ENCODE measurements at regions not wholly inside any gene's neighbourhood (a gene's known extent, or its start where the extent isn't known, plus 50 kb on each side); places are given as distances from the start of the nearest gene placed in this dataset.

DNA sequence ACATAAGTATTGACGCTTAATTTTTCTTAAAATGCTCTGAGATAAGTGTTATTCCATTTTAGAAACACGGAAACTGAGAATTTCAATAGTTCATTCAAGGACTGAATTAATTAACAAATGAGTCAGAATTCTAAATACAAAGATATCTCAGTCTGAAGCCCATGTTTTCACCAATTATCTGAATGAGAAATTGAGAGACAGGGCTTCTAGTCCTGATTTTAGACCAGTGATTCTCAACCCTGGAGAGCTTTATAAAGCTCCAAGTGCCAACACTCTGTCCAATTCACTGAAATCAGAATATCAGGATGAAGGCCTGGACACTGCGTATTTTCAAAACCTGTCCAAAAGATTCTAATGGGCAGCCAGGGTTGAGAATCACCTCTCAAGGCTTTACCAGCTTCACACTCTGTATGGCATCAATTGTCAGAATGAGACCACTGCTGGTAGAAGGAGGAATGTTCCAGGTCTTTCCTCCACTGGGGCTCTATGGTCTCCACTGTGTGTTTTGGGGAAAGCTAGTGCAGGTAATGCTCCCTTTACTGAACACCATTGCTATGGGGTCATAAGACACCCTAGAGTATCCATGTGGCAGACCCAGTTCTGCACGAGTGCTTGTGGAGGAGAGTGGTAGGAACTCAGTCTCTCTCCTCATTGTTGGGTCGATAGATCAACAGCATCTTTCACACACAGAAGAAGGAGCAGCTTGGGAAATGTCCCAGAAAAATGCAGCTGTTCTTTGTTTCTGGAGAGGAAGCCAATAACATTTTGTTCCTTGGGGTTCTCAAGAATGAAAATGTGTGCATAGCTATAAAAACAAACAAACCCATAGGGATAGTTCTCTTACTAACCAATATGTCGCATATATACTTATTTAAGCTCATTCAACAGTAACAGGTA, 99.7 kb upstream of the OSMR start:
- H3K9me3 Mint-ChIP-seq, result peaks cover 0 to 15% (median 13%) of the 10 kb centered on the region in 6 donors
- H3K4me3 Mint-ChIP-seq, result no peak overlapping the region
- no peak overlapping the region for H3K27ac Mint-ChIP-seq
- no peaks in the 10 kb centered on the region for H3K4me1 Mint-ChIP-seq
- H3K36me3 Mint-ChIP-seq, result peaks cover 0 to 6% (median 0%) of the 10 kb centered on the region in 3 donors
- DNase-seq, result no peak
- H3K27me3 Mint-ChIP-seq (ENCODE audit: low read depth in 3 of 3), result peaks cover 3 to 14% (median 5%) of the 10 kb centered on the region in 3 donors

DNA sequence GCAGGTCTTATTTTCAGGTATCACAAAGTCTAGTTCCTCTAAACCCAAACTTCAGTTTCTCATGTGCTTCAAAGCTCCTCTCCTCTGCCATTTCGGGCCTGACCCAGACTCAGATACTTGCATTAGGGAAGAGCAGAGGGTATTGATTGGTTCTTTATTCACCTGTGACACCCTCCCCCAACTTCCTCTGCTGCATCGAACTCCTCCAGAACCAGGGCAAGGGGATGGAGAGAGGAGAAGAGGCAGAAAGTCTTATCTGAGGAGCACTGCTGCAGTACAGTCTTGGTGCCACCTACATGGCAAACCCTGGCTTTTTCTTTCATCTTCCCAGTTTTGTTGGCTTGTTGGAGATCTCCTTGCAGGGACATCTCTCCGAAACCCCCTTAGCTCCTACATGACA, 96.0 kb upstream of the OSMR start:
- Mint-ChIP-seq H3K36me3 (no peaks in the 10 kb centered on the region), H3K4me1 (no peaks in the 10 kb centered on the region), H3K27me3 (ENCODE audit: low read depth in 3 of 3) (peaks cover 4 to 10% (median 5%) of the 10 kb centered on the region in 3 donors), H3K27ac (no peak overlapping the region), H3K9me3 (peaks cover 0 to 2% (median 0%) of the 10 kb centered on the region in 6 donors), H3K4me3 (no peak overlapping the region)
- no peak for DNase-seq

DNA sequence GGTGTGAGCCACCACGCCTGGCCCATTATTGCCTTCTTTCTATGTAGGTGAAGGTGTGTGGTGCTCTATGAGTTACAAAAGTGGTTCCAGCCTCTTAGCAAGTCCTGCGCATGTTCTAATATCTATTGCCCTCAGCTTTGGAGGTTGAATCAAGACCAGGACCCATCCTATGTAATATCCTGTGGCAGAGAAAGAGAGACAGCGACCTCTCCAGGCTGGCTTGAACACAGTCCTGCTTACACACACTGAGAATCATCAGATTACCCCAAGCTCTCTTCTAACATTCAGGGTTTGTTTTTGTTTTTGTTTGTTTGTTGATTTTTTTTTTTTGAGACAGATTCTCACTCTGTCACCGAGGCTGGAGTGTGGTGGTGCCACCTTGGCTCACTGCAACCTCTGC, 94.7 kb upstream of the OSMR start:
- no peak overlapping the region for H3K4me3 Mint-ChIP-seq
- H3K27ac Mint-ChIP-seq, result no peak overlapping the region
- DNase-seq, result no peak
- H3K27me3 Mint-ChIP-seq (ENCODE audit: low read depth in 3 of 3), result peaks cover 4 to 10% (median 7%) of the 10 kb centered on the region in 3 donors
- H3K4me1 Mint-ChIP-seq, result no peaks in the 10 kb centered on the region
- peaks cover 0 to 2% (median 0%) of the 10 kb centered on the region in 6 donors for H3K9me3 Mint-ChIP-seq
- H3K36me3 Mint-ChIP-seq, result no peaks in the 10 kb centered on the region

DNA sequence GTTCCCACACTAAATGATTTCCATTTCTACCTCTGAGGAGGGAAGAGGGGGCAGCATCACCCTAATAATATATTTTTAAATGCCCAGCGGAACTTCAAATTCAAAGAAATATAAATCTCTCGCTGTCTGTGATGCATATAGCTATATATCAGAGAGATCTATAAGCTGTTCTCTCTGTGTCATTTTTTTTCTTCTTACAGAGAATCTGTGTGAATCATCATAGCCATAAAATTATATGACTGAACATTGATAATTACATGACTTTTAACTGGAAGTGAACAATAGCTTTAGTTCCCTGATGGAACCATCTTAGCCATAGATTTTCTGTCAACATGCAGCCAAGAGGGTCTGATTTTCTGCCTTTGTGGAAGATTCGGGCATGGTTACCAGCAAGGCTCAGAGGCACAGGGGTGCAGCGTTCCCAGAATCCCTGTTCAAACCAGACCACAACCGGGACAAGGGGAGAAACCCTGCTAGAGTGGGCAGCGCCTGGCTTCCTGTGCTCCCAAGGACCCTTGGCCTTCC, 93.7 kb upstream of the OSMR start:
- Mint-ChIP-seq H3K4me1 (no peaks in the 10 kb centered on the region), H3K27ac (no peak overlapping the region), H3K36me3 (no peaks in the 10 kb centered on the region), H3K4me3 (no peak overlapping the region), H3K27me3 (ENCODE audit: low read depth in 3 of 3) (peaks cover 4 to 15% (median 7%) of the 10 kb centered on the region in 3 donors), H3K9me3 (peaks cover 0 to 2% (median 0%) of the 10 kb centered on the region in 6 donors)
- no peak for DNase-seq

DNA sequence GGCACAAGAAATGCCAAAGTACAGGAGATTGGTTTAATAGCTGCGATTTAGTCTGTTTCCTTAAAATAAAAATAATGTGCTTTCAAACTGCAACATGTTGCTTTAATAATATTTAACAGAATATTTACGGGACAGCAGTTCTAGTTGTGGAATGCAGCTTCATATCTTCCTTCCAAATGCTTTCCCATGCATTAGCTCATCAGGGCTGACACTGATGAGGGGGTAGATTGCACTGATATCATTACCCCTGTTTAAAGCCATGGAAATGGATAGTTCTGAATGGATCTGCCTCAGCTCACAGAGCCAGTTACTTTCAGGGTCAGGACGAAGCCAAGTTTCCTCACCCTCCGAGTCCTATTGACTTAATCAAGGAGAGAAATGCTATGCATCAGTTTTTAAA, 93.2 kb upstream of the OSMR start:
- DNase-seq, result no peak
- no peaks in the 10 kb centered on the region for H3K36me3 Mint-ChIP-seq
- no peaks in the 10 kb centered on the region for H3K4me1 Mint-ChIP-seq
- H3K4me3 Mint-ChIP-seq, result no peak overlapping the region
- H3K27me3 Mint-ChIP-seq (ENCODE audit: low read depth in 3 of 3), result peaks cover 4 to 15% (median 7%) of the 10 kb centered on the region in 3 donors
- no peak overlapping the region for H3K27ac Mint-ChIP-seq
- no peaks in the 10 kb centered on the region for H3K9me3 Mint-ChIP-seq

DNA sequence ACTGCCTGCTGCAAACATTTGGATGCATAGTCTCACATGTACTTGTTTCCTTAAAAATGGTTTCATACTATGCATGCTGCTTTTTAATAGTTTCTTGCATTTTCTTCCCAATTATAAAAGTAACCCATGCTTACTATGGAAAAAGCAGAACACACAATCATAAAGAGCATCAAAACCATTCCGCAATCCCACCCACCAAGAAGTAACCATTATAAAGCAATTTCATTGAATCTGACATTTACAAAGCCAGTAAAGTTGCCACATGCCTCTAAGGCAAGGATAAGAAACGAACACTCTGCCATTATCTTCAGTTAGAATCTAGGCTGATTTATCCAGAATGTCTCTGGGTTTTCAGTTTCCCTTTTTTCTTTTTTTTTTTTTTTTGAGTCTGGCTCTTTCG, 92.7 kb upstream of the OSMR start:
- no peak for DNase-seq
- Mint-ChIP-seq H3K4me3 (no peak overlapping the region), H3K36me3 (no peaks in the 10 kb centered on the region), H3K27ac (no peak overlapping the region), H3K4me1 (no peaks in the 10 kb centered on the region), H3K9me3 (no peaks in the 10 kb centered on the region), H3K27me3 (ENCODE audit: low read depth in 3 of 3) (peaks cover 4 to 15% (median 5%) of the 10 kb centered on the region in 3 donors)

DNA sequence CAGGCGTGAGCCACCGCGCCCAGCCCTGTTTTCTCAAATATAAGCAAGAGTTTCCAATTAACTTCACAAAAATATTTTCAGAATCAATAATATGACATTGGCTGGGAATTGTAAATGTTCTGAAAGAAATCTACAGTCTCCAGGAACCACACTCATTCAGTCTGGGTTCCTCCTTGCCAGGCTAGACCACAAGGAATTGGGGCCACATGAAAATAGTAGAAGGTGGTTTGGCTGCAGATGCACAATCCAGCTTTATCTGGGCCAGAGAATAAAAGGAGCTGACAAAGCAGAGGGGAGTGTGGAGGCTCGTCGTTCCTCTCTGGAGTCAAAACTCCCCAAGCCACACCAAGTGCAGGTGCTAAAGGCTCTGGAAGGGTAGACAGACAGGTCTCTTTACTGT, 92.0 kb upstream of the OSMR start:
- Mint-ChIP-seq H3K4me1 (no peaks in the 10 kb centered on the region), H3K36me3 (no peaks in the 10 kb centered on the region), H3K4me3 (no peak overlapping the region), H3K27ac (no peak overlapping the region), H3K27me3 (ENCODE audit: low read depth in 3 of 3) (peaks cover 4 to 13% (median 4%) of the 10 kb centered on the region in 3 donors), H3K9me3 (no peaks in the 10 kb centered on the region)
- no peak for DNase-seq

DNA sequence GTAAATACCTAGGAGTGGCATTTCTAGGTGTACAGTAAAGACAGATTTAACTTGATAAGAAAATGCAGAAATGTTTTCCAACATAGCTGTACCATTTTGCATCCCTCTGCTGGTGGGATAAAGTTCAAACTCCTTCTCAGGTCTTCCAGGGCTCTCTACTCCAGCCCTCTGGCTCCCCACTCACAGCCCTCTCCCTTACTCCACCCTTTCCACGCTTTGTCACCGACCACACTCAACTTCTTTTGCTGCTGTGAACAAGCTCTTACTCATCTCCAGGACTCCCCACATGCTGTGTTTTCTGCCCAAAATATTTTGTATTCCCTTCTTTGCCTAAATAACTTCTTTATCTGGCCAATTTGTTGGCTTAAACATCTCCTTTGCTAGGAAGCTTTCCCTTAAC, 90.6 kb upstream of the OSMR start:
- H3K27ac Mint-ChIP-seq, result no peak overlapping the region
- H3K4me1 Mint-ChIP-seq, result no peaks in the 10 kb centered on the region
- H3K4me3 Mint-ChIP-seq, result no peak overlapping the region
- no peaks in the 10 kb centered on the region for H3K36me3 Mint-ChIP-seq
- no peak for DNase-seq
- H3K27me3 Mint-ChIP-seq (ENCODE audit: low read depth in 3 of 3), result peaks cover 4 to 18% (median 7%) of the 10 kb centered on the region in 3 donors
- H3K9me3 Mint-ChIP-seq, result no peaks in the 10 kb centered on the region

DNA sequence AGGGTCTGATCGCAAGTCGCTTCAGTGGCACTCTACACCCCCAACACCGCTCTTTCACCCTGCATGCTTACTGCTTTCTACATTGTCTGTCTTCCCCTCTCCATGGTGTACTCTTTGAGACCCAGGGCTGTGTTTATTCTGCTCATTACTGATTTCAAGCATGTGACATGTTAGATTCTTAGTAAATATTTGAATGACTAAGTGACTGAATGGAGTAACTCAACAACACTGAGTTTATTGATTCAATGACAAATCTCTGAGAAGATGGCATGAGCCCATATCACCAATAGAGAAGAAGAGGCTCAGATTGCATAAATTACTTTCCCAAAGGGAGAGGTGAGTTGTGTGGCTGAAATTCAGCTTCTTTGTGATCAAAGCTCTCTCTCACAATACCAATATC, 89.7 kb upstream of the OSMR start:
- Mint-ChIP-seq H3K9me3 (no peaks in the 10 kb centered on the region), H3K36me3 (no peaks in the 10 kb centered on the region), H3K4me1 (no peaks in the 10 kb centered on the region), H3K4me3 (no peak overlapping the region), H3K27ac (no peak overlapping the region), H3K27me3 (ENCODE audit: low read depth in 3 of 3) (peaks cover 4 to 16% (median 7%) of the 10 kb centered on the region in 3 donors)
- no peak for DNase-seq

DNA sequence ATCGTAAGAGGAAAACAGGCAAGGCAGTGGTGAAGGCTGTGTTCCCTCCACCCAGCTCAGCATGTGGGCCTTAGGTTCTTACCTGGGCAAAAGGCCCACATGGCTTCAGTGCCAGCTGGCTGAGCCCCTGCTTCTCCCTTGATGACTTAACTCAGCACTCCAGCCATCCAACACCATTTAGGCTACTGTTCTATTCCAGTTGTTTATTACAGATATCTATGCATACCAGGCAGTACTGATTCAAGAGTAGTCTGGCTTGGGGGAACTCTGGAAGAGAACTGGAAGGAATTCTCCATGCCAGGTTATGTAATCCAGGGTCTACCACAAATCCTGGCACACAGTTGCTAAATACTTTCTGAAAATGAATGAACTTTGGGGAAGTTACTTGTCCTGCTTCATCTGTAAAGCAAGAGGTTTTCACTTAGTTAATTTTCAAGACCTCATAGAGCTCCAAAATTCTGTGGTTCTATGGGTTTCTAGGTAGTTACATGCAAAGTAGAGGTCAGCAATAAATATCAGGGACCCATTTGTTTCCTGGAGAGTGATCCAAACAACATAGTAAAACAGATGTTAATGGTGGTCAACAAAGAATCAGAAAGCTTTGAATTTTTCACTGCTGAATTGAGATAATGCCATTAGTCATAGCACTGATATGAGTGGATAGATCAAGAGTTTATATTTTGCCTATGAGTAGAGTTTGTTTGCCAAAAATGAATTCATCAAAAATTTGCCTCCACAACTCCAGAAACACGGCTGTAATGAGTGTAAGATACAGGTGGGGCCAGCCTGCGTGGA, 88.2 kb upstream of the OSMR start:
- no peaks in the 10 kb centered on the region for H3K4me1 Mint-ChIP-seq
- H3K9me3 Mint-ChIP-seq, result no peaks in the 10 kb centered on the region
- no peak overlapping the region for H3K27ac Mint-ChIP-seq
- H3K4me3 Mint-ChIP-seq, result no peak overlapping the region
- no peaks in the 10 kb centered on the region for H3K36me3 Mint-ChIP-seq
- DNase-seq, result no peak
- peaks cover 4 to 16% (median 7%) of the 10 kb centered on the region in 3 donors for H3K27me3 Mint-ChIP-seq (ENCODE audit: low read depth in 3 of 3)

DNA sequence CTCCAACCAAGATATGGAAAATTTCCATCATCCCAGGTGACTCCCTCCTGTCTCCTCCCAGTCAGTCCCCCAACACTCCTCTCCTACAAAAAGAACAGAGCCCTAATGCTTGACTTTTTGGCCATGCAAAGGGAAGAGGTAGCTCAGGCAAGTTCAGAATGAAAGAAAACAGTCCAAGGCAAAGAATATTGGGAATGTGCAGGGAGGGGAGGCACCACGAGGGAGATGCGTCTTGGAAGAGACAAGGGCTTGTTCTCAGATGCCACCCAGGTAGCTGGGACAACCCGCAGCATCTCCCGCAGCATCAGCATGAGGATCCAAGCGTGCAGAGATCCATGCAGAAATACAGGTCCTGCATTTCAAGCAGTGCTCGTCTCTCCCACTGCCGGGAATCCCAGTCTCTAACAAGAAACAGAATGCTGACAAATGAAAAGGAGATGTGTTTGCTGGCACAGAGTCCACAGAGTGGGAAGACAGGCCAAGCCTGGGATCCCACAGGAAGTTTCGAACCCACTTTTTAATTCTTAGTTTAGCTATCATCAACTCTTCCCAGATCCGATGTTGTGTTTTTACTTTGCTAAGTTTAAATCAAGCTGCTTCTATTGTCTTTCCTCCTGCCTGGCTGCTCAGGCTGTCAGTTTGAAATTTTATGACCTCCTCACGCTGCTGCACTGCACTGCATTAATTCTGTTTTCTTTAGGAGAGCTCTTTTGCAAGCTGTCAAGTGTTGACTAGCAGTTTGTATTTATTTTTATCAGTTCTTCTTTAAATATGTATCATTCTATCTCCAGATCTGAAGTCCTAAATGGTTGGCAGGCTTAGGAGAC, 86.8 kb upstream of the OSMR start:
- peaks cover 5 to 19% (median 7%) of the 10 kb centered on the region in 3 donors for H3K27me3 Mint-ChIP-seq (ENCODE audit: low read depth in 3 of 3)
- H3K4me1 Mint-ChIP-seq, result no peaks in the 10 kb centered on the region
- no peak for DNase-seq
- H3K4me3 Mint-ChIP-seq, result no peak overlapping the region
- peaks cover 0 to 3% (median 0%) of the 10 kb centered on the region in 3 donors for H3K36me3 Mint-ChIP-seq
- H3K9me3 Mint-ChIP-seq, result no peaks in the 10 kb centered on the region
- H3K27ac Mint-ChIP-seq, result no peak overlapping the region

DNA sequence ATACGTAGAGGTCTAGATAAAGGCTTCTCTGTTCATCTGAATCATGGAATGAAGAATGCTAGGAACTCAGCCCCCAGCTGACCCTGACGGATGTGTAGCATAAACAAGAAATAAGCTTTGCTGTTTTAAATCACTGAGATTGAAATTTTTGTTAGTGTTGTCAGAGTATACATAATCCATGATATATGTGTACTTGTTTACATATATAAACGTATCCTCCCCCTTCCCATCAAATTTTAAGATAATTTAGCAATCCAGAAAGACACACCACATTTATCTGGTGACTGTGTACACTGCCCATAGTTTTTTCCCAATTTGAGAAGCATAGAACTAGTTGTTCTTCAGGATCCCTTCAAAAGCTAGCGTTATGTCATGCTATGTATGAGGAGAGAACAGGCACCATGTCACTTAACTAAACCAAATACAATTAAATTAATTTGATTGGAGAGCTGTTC, 80.8 kb upstream of the OSMR start:
- no peak for DNase-seq
- Mint-ChIP-seq H3K36me3 (peaks cover 0 to 4% (median 3%) of the 10 kb centered on the region in 3 donors), H3K9me3 (peaks cover 0 to 7% (median 4%) of the 10 kb centered on the region in 6 donors), H3K27me3 (ENCODE audit: low read depth in 3 of 3) (peaks cover 0 to 17% (median 5%) of the 10 kb centered on the region in 3 donors), H3K4me3 (no peak overlapping the region), H3K27ac (no peak overlapping the region), H3K4me1 (no peaks in the 10 kb centered on the region)

DNA sequence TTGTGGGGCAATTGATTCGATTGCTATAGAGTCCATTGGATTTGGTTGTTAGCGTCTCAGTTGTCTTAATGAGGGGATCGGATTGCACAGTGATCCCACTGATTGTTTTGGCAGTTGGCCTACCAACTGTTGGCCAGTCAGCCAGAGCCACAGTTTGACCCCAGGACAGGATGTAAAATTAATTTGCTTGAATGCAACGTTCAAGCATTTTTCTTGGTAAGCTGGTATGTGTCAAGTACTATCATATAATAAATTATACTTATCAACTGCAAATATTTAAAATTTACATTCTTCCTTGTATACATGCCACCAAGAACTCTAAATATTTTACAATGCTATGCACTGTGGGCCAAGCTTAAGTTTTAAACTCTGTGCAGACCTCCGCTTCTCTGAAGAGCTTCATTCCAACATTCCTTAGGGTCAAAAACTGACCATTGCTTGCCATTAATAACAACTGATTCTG, 80.4 kb upstream of the OSMR start:
- peaks cover 0 to 4% (median 3%) of the 10 kb centered on the region in 3 donors for H3K36me3 Mint-ChIP-seq
- peaks cover 0 to 13% (median 5%) of the 10 kb centered on the region in 3 donors for H3K27me3 Mint-ChIP-seq (ENCODE audit: low read depth in 3 of 3)
- H3K4me1 Mint-ChIP-seq, result no peaks in the 10 kb centered on the region
- H3K9me3 Mint-ChIP-seq, result peaks cover 0 to 7% (median 4%) of the 10 kb centered on the region in 6 donors
- H3K27ac Mint-ChIP-seq, result no peak overlapping the region
- DNase-seq, result no peak
- no peak overlapping the region for H3K4me3 Mint-ChIP-seq

All from immature natural killer cell (primary cell).